ENCODE measurements at regions not wholly inside any gene's neighbourhood (a gene's known extent, or its start where the extent isn't known, plus 50 kb on each side); places are given as distances from the start of the nearest gene placed in this dataset.

DNA sequence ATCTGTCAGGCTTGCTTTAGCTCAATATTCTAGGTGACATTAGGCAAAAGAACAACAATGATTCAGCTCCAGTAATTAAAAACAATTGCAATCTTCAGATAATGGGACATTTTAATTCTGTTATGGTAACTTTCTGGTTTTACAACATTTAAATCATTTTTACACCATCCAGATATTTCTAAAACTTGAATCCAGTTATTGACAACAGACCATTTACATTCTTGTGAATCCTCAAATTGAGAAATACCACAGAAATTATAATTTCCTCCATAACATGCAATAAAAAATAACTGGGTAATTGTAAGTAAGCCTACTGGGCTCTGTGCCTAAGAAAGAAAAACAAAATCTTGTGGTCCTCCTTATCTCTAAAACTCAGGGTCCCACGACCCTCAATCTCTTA is 195.0 kb upstream of the S100G start:
- Histone ChIP-seq H3K27me3 (ENCODE audit: control insufficient read depth in 2 of 2, insufficient read depth in 1 of 2, low read length in 1 of 2) (no peaks in the 10 kb centered on the region), H3K4me3 (ENCODE audit: low read length in 2 of 2) (no peak overlapping the region), H3K36me3 (ENCODE audit: control insufficient read depth in 2 of 2, insufficient read depth in 2 of 2, low read length in 1 of 2) (no peaks in the 10 kb centered on the region), H3K27ac (ENCODE audit: low read depth in 1 of 2, low read length in 1 of 2) (no peak overlapping the region), H3K4me1 (ENCODE audit: control insufficient read depth in 2 of 2, insufficient read depth in 2 of 2, low read length in 2 of 2) (no peaks in the 10 kb centered on the region), H3K9me3 (ENCODE audit: control insufficient read depth in 2 of 2, insufficient read depth in 1 of 2, low read length in 1 of 2) (no peaks in the 10 kb centered on the region)
- DNase-seq (ENCODE audit: low read depth in 6 of 9, low spot score in 9 of 9), result no peak
- WGBS, result 77% methylated on average over 1 of the region's 1 CpG

DNA sequence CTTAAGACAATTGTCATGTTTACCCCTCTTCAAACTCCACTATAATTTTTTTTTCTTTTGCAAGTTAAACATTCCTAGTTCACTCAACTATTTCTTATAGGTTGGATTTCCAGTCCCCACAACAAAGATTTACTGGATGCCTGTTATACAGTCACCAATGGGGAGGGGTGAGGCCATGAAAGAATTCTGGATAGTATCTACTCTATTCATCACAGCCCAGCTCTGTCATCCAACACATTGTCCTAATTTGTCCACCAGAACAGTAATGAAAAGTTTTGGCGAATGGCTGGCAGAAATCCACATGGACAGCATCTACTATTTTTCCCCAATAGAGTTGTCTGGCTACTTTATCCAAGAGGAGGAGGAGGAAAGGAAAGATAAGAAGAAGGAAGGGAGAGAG is 192.7 kb upstream of the S100G start:
- Histone ChIP-seq H3K27ac (ENCODE audit: low read depth in 1 of 2, low read length in 1 of 2) (no peak overlapping the region), H3K9me3 (ENCODE audit: control insufficient read depth in 2 of 2, insufficient read depth in 1 of 2, low read length in 1 of 2) (no peaks in the 10 kb centered on the region), H3K4me1 (ENCODE audit: control insufficient read depth in 2 of 2, insufficient read depth in 2 of 2, low read length in 2 of 2) (no peaks in the 10 kb centered on the region), H3K27me3 (ENCODE audit: control insufficient read depth in 2 of 2, insufficient read depth in 1 of 2, low read length in 1 of 2) (no peaks in the 10 kb centered on the region), H3K4me3 (ENCODE audit: low read length in 2 of 2) (no peak overlapping the region), H3K36me3 (ENCODE audit: control insufficient read depth in 2 of 2, insufficient read depth in 2 of 2, low read length in 1 of 2) (no peaks in the 10 kb centered on the region)
- WGBS, result 93% methylated on average over 1 of the region's 1 CpG
- no peak for DNase-seq (ENCODE audit: low read depth in 6 of 9, low spot score in 9 of 9)

DNA sequence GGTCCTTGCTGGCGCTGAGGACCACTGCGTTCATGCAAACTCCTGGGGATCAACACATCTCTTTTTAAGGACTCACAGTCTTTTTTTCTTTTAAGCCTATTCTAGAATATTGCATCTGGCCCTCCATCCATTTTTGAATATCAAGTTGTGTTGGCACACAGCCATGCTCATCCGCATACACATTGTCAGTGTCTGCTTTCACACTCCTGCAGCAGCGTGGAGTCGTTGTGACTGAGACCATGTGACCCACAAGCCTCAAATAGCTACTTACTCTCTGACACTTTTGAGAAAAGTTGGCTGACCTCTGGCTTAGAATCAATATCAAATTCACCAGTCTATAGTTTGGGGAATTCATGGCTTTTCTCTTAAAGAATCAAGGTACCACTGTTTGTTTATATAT is 191.8 kb upstream of the S100G start:
- Histone ChIP-seq H3K27me3 (ENCODE audit: control insufficient read depth in 2 of 2, insufficient read depth in 1 of 2, low read length in 1 of 2) (no peaks in the 10 kb centered on the region), H3K4me3 (ENCODE audit: low read length in 2 of 2) (no peak overlapping the region), H3K4me1 (ENCODE audit: control insufficient read depth in 2 of 2, insufficient read depth in 2 of 2, low read length in 2 of 2) (no peaks in the 10 kb centered on the region), H3K27ac (ENCODE audit: low read depth in 1 of 2, low read length in 1 of 2) (no peak overlapping the region), H3K9me3 (ENCODE audit: control insufficient read depth in 2 of 2, insufficient read depth in 1 of 2, low read length in 1 of 2) (no peaks in the 10 kb centered on the region), H3K36me3 (ENCODE audit: control insufficient read depth in 2 of 2, insufficient read depth in 2 of 2, low read length in 1 of 2) (no peaks in the 10 kb centered on the region)
- WGBS, result 95% methylated on average over 5 of the region's 5 CpGs
- DNase-seq (ENCODE audit: low read depth in 6 of 9, low spot score in 9 of 9), result no peak

DNA sequence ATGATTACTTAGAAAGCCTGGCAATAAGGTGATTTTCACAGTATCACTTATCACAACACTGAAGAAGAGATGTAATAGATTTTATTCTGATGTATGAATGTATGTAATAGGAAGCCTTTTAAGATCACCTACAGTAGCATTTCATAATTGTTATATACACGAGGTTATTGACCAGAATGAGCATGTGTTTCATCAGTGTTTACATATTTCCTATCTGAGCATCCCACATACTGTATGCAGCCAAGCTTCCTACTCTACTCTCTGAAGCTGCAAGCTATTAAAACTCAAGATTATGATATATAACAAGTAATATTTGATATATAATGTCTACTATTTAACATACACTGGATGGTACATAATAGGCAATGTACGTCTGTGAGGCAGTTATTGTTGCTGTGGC is 190.9 kb upstream of the S100G start:
- Histone ChIP-seq H3K9me3 (ENCODE audit: control insufficient read depth in 2 of 2, insufficient read depth in 1 of 2, low read length in 1 of 2) (no peaks in the 10 kb centered on the region), H3K27ac (ENCODE audit: low read depth in 1 of 2, low read length in 1 of 2) (no peak overlapping the region), H3K4me1 (ENCODE audit: control insufficient read depth in 2 of 2, insufficient read depth in 2 of 2, low read length in 2 of 2) (no peaks in the 10 kb centered on the region), H3K4me3 (ENCODE audit: low read length in 2 of 2) (no peak overlapping the region), H3K27me3 (ENCODE audit: control insufficient read depth in 2 of 2, insufficient read depth in 1 of 2, low read length in 1 of 2) (no peaks in the 10 kb centered on the region), H3K36me3 (ENCODE audit: control insufficient read depth in 2 of 2, insufficient read depth in 2 of 2, low read length in 1 of 2) (no peaks in the 10 kb centered on the region)
- 85% methylated on average over 2 of the region's 2 CpGs for WGBS
- no peak for DNase-seq (ENCODE audit: low read depth in 6 of 9, low spot score in 9 of 9)

DNA sequence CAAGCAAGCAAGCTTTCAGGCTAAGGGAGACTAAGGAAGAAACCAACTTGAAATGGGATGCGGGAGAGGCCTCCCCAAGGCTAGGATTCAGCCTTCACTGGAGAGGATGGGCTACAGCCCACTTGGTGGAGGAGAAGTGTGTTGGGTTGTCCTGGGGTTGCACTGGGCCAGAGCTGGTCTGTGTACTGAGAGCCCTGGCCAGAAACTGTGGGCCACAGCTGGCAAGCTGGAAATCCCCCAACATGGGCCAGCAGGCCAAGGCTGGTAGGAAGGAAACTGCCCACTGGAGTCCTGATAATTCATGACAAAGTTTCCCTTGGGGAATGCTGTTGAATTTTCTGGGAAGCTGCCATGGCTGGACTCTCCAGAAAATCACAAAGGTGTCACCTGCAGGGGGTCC is 188.0 kb upstream of the S100G start:
- no peaks in the 10 kb centered on the region for H3K4me1 ChIP-seq (ENCODE audit: control insufficient read depth in 2 of 2, insufficient read depth in 2 of 2, low read length in 2 of 2)
- H3K27me3 ChIP-seq (ENCODE audit: control insufficient read depth in 2 of 2, insufficient read depth in 1 of 2, low read length in 1 of 2), result no peaks in the 10 kb centered on the region
- DNase-seq (ENCODE audit: low read depth in 6 of 9, low spot score in 9 of 9), result no peak
- WGBS, result 100% methylated on average over 1 of the region's 1 CpG
- H3K36me3 ChIP-seq (ENCODE audit: control insufficient read depth in 2 of 2, insufficient read depth in 2 of 2, low read length in 1 of 2), result no peaks in the 10 kb centered on the region
- no peaks in the 10 kb centered on the region for H3K9me3 ChIP-seq (ENCODE audit: control insufficient read depth in 2 of 2, insufficient read depth in 1 of 2, low read length in 1 of 2)
- H3K4me3 ChIP-seq (ENCODE audit: low read length in 2 of 2), result no peak overlapping the region
- H3K27ac ChIP-seq (ENCODE audit: low read depth in 1 of 2, low read length in 1 of 2), result no peak overlapping the region

DNA sequence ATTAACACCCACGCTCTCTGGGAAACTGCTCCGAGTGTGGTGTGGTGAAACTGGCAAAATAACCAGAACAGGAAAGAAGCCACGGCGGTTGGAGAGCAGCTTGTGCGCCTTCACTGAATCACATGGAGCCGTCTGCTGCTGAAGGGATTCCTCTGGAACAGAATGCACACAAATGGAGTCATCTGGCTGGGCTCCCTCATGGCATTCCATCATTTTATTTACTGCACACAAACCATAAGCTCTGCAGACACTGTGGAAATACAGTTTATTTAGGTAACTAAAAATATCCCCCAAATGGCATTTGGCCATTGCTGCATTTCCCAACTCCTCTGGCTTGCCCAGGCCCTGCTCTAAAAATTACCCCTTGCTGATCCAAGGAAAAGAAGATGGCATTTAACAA is 187.0 kb upstream of the S100G start:
- WGBS, result 96% methylated on average over 6 of the region's 6 CpGs
- H3K27ac ChIP-seq (ENCODE audit: low read depth in 1 of 2, low read length in 1 of 2), result no peak overlapping the region
- H3K36me3 ChIP-seq (ENCODE audit: control insufficient read depth in 2 of 2, insufficient read depth in 2 of 2, low read length in 1 of 2), result no peaks in the 10 kb centered on the region
- no peak overlapping the region for H3K4me3 ChIP-seq (ENCODE audit: low read length in 2 of 2)
- H3K9me3 ChIP-seq (ENCODE audit: control insufficient read depth in 2 of 2, insufficient read depth in 1 of 2, low read length in 1 of 2), result no peaks in the 10 kb centered on the region
- H3K4me1 ChIP-seq (ENCODE audit: control insufficient read depth in 2 of 2, insufficient read depth in 2 of 2, low read length in 2 of 2), result no peaks in the 10 kb centered on the region
- H3K27me3 ChIP-seq (ENCODE audit: control insufficient read depth in 2 of 2, insufficient read depth in 1 of 2, low read length in 1 of 2), result no peaks in the 10 kb centered on the region
- no peak for DNase-seq (ENCODE audit: low read depth in 6 of 9, low spot score in 9 of 9)

DNA sequence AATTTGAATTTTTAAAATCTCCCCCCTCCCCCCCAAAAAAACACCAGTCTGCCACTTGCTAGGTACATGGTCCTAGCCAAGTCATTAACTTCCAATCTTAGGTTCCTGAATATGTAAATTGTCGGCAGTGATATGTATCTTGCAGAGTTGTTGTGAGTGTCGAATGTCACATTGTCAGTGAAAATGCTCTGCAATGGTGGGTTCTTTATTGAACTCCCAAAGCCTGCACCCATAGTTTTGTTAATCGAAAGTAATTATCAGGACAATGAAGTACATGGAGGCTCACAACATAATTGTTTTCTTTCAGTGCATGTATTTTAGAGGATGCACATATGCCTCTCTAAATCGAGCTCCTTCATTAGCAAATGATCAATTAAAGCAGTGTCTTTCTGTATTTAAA is 185.6 kb upstream of the S100G start:
- DNase-seq (ENCODE audit: low read depth in 6 of 9, low spot score in 9 of 9), result no peak
- Histone ChIP-seq H3K36me3 (ENCODE audit: control insufficient read depth in 2 of 2, insufficient read depth in 2 of 2, low read length in 1 of 2) (no peaks in the 10 kb centered on the region), H3K9me3 (ENCODE audit: control insufficient read depth in 2 of 2, insufficient read depth in 1 of 2, low read length in 1 of 2) (no peaks in the 10 kb centered on the region), H3K27me3 (ENCODE audit: control insufficient read depth in 2 of 2, insufficient read depth in 1 of 2, low read length in 1 of 2) (no peaks in the 10 kb centered on the region), H3K4me1 (ENCODE audit: control insufficient read depth in 2 of 2, insufficient read depth in 2 of 2, low read length in 2 of 2) (no peaks in the 10 kb centered on the region), H3K4me3 (ENCODE audit: low read length in 2 of 2) (no peak overlapping the region), H3K27ac (ENCODE audit: low read depth in 1 of 2, low read length in 1 of 2) (no peak overlapping the region)
- 83% methylated on average over 4 of the region's 4 CpGs for WGBS

DNA sequence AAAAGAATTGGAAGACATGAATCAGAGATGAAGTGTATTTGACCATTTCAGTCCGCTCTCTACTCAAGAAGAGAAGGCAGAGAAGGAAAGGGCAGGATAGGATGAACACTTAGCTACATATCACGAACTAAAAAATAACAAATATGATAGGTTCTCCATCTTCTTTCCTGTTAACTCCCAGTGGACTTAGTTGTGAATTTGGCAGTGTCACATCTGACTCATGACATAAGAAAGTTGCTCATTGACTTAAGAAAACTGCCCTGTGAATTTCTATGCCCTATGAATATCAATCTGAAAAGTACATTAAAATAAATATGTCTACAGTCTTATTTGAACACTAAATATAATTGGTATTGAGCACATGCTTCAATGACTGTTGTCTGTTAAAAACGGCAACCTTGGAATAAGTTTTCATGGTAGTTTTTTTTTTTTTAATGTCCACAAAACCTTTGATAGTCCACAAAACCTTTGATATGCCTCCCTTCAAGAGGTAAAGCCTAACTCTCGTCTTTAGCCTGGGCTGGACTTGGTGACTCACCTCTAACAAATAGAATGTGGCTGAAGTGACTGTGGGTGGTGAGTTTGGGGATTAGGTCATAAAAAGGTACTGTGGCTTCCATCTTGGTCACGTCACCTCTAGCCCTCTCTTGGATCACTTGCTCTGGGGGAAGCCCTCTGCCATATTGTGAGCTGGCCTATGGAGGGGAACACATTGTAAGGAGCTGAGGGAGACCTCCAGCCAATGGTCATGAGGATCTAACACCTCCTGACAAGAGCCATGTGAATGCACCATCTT is 184.7 kb upstream of the S100G start:
- DNase-seq (ENCODE audit: low read depth in 6 of 9, low spot score in 9 of 9), result no peak
- WGBS, result 95% methylated on average over 5 of the region's 5 CpGs
- Histone ChIP-seq H3K27ac (ENCODE audit: low read depth in 1 of 2, low read length in 1 of 2) (no peak overlapping the region), H3K4me3 (ENCODE audit: low read length in 2 of 2) (no peak overlapping the region), H3K4me1 (ENCODE audit: control insufficient read depth in 2 of 2, insufficient read depth in 2 of 2, low read length in 2 of 2) (no peaks in the 10 kb centered on the region), H3K9me3 (ENCODE audit: control insufficient read depth in 2 of 2, insufficient read depth in 1 of 2, low read length in 1 of 2) (no peaks in the 10 kb centered on the region), H3K36me3 (ENCODE audit: control insufficient read depth in 2 of 2, insufficient read depth in 2 of 2, low read length in 1 of 2) (no peaks in the 10 kb centered on the region), H3K27me3 (ENCODE audit: control insufficient read depth in 2 of 2, insufficient read depth in 1 of 2, low read length in 1 of 2) (no peaks in the 10 kb centered on the region)

DNA sequence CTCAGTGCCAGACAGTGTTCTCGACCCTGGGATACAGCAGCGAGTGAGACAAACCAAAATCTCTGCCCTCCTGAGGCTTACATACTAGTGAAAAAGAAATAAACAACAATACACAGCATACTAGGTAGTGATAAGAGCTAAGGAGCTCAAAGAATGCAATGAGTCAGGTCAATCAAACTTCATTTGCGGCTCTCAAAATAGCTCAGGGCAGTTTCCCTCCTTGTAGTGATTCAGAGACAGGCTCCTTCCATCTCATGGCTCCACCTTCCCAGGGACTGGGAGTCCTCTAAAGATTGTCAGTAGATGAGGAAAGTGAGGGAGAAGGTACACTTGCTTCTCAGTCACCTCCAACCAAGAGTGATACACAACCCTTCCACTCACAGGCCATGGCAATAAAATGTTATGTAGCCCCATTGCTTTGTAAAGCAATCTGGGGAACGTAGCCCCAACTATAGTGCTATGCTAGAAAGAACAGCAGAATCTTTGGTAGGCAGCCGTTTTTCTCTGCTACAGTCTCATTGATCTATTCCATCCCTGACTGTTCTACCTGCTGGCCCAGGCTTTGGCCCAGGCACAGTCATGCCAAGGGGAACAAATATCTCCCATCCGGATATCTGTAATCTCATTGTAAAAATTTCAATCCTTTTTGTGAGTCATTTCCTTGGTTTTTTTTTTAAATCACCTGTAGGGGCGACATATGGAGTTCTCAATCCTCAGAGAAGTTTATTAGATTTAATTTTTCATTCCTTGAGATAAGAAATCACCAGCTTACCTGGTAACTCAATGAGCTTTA is 183.1 kb upstream of the S100G start:
- Histone ChIP-seq H3K27ac (ENCODE audit: low read depth in 1 of 2, low read length in 1 of 2) (no peak overlapping the region), H3K27me3 (ENCODE audit: control insufficient read depth in 2 of 2, insufficient read depth in 1 of 2, low read length in 1 of 2) (no peaks in the 10 kb centered on the region), H3K36me3 (ENCODE audit: control insufficient read depth in 2 of 2, insufficient read depth in 2 of 2, low read length in 1 of 2) (no peaks in the 10 kb centered on the region), H3K9me3 (ENCODE audit: control insufficient read depth in 2 of 2, insufficient read depth in 1 of 2, low read length in 1 of 2) (no peaks in the 10 kb centered on the region), H3K4me1 (ENCODE audit: control insufficient read depth in 2 of 2, insufficient read depth in 2 of 2, low read length in 2 of 2) (no peaks in the 10 kb centered on the region), H3K4me3 (ENCODE audit: low read length in 2 of 2) (no peak overlapping the region)
- DNase-seq (ENCODE audit: low read depth in 6 of 9, low spot score in 9 of 9), result no peak
- 94% methylated on average over 7 of the region's 7 CpGs for WGBS
